ENCODE measurements at regions not wholly inside any gene's neighbourhood (a gene's known extent, or its start where the extent isn't known, plus 50 kb on each side); places are given as distances from the start of the nearest gene placed in this dataset.

GRCh38 chr5:74419468-74419867, 221.1 kb downstream of the ENC1 start:
- TF ChIP-seq CTCF (conservative IDR thresholded peaks at IDR 0.05; ENCODE audit: low read depth, low read length) (no peak), EZH2 (IDR thresholded peaks at IDR 0.05; ENCODE audit: borderline replicate concordance, low read depth, low read length, poor library complexity, severe bottlenecking) (no peak)
